IPS-20b (cell line): ENCODE measurements at regions not wholly inside any gene's neighbourhood (a gene's known extent, or its start where the extent isn't known, plus 50 kb on each side); places are given as distances from the start of the nearest gene placed in this dataset.

Experiments used
- H3K27ac ChIP-seq: one replicate; pipeline ENCODE4 v1.5.1; 2013; ENCODE audit warnings: low read length
- H3K27me3 ChIP-seq: 2 replicates; pipeline ENCODE4 v1.6.1; 2013; ENCODE audit warnings: mild to moderate bottlenecking, low read length, inconsistent platforms; ENCODE audit not compliant: insufficient read depth
- H3K36me3 ChIP-seq: 2 replicates; pipeline ENCODE4 v1.6.1; 2013; ENCODE audit warnings: low read depth, mild to moderate bottlenecking, inconsistent platforms, low read length, moderate library complexity; ENCODE audit not compliant: insufficient read depth
- H3K4me1 ChIP-seq: 2 replicates; pipeline ENCODE4 v1.6.1; 2013; ENCODE audit warnings: mild to moderate bottlenecking, control low read depth, inconsistent platforms, low read length, moderate library complexity; ENCODE audit not compliant: insufficient read depth
- H3K4me3 ChIP-seq: 2 replicates; pipeline ENCODE4 v1.5.1; 2013; ENCODE audit warnings: mild to moderate bottlenecking, low read length, inconsistent platforms
- H3K9ac ChIP-seq: 2 replicates; pipeline ENCODE4 v1.6.1; 2013; ENCODE audit warnings: low read depth, mild to moderate bottlenecking, inconsistent platforms, low read length, moderate library complexity
- H3K9me3 ChIP-seq: 2 replicates; pipeline ENCODE4 v1.6.1; 2013; ENCODE audit warnings: mild to moderate bottlenecking, low read depth, low read length, inconsistent platforms; ENCODE audit not compliant: insufficient read depth

DNA sequence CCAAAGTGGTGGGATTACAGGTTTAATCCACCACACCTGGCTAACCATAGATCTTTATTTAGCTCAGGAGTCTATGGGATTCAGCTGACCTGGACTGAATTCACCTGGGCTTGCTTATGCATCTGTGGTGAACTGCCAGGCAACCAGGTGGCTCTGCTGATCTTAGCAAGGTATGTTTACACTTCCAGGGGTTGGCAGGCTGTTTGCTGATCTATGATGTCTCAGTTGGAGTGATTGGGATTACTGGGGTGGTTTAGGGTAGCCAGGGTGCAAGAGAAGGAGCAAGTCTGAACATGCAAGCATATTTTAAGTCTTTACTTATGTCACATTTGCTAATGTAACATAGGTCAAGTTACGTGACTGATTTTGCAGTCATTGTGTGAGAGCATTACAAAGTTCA is 63.6 kb upstream of the JAK2 start:
- no peak overlapping the region for H3K4me3 ChIP-seq
- no peaks in the 10 kb centered on the region for H3K36me3 ChIP-seq
- no peaks in the 10 kb centered on the region for H3K4me1 ChIP-seq
- H3K9me3 ChIP-seq: peaks cover 24% of the 10 kb centered on the region
- H3K27ac ChIP-seq: no peak overlapping the region
- no peaks in the 10 kb centered on the region for H3K27me3 ChIP-seq
- no peak overlapping the region for H3K9ac ChIP-seq

DNA sequence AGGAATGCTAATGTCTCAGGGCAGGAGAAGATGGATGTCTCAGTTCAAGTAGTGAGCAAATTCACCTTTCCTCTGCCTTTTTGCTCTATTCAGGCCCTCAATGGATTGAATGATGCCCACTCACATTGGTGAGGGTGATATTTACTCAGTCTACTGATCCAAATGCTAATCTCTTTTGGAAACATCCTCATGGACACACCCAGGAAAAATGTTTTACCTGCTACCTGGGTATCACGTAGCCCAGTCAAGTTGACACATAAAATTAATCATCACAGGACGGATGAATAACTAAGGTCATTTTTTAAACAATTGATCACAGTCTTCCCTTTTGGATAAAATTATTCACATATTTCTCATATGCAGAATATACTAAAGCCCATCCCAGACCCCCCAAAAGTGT is 63.0 kb upstream of the JAK2 start:
- no peak overlapping the region for H3K9ac ChIP-seq
- peaks cover 3% of the 10 kb centered on the region; the same call in 1 of the 2 replicates for H3K4me1 ChIP-seq
- H3K4me3 ChIP-seq: no peak overlapping the region
- H3K27me3 ChIP-seq: no peaks in the 10 kb centered on the region
- H3K36me3 ChIP-seq: no peaks in the 10 kb centered on the region
- H3K27ac ChIP-seq: no peak overlapping the region
- H3K9me3 ChIP-seq: peaks cover 24% of the 10 kb centered on the region

DNA sequence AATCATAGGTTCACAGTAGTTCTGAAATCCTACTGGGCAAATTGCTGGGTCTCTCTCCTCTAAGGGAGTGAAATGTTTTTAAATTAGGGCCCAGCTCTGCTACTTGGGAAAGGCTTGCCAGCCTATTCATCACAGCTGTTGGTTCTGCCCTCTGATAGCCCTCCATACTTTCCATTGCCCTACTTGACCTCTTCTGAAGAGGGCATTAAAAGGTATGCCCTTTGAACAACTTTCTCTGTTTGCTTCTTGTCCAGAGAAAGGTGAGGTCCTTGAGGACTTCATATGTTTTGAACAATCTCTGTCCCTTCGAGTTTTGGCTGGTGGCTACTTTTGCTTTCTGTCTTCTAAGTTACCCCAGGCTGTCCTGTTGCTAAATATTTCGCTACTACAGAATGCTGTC is 62.3 kb upstream of the JAK2 start:
- no peak overlapping the region for H3K4me3 ChIP-seq
- no peak overlapping the region for H3K27ac ChIP-seq
- H3K9ac ChIP-seq: no peak overlapping the region
- no peaks in the 10 kb centered on the region for H3K36me3 ChIP-seq
- no peaks in the 10 kb centered on the region for H3K27me3 ChIP-seq
- H3K4me1 ChIP-seq: peaks cover 9% of the 10 kb centered on the region; the same call in 1 of the 2 replicates
- peaks cover 24% of the 10 kb centered on the region for H3K9me3 ChIP-seq

DNA sequence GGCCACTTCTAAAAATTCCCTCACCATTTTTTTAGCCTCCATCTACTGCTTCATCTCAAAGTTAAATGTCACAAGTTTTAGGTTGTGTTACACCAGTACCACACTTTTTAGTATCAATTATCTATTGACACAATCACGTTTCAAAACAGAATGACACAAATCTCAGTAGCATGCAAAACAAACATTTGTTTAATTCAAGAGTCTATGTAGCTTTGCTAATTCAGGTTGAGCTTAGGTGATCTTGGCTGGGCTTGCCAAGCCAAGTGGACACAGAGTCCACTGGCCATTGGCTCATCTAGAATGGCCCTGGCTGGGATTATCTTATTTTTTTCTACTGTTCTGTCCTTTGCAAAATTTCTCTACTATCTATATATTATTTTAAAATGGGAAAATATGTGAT is 61.9 kb upstream of the JAK2 start:
- H3K4me3 ChIP-seq: no peak overlapping the region
- H3K9ac ChIP-seq: no peak overlapping the region
- no peaks in the 10 kb centered on the region for H3K36me3 ChIP-seq
- no peak overlapping the region for H3K27ac ChIP-seq
- no peaks in the 10 kb centered on the region for H3K27me3 ChIP-seq
- peaks cover 24% of the 10 kb centered on the region for H3K9me3 ChIP-seq
- H3K4me1 ChIP-seq: peaks cover 10% of the 10 kb centered on the region; the same call in 1 of the 2 replicates

DNA sequence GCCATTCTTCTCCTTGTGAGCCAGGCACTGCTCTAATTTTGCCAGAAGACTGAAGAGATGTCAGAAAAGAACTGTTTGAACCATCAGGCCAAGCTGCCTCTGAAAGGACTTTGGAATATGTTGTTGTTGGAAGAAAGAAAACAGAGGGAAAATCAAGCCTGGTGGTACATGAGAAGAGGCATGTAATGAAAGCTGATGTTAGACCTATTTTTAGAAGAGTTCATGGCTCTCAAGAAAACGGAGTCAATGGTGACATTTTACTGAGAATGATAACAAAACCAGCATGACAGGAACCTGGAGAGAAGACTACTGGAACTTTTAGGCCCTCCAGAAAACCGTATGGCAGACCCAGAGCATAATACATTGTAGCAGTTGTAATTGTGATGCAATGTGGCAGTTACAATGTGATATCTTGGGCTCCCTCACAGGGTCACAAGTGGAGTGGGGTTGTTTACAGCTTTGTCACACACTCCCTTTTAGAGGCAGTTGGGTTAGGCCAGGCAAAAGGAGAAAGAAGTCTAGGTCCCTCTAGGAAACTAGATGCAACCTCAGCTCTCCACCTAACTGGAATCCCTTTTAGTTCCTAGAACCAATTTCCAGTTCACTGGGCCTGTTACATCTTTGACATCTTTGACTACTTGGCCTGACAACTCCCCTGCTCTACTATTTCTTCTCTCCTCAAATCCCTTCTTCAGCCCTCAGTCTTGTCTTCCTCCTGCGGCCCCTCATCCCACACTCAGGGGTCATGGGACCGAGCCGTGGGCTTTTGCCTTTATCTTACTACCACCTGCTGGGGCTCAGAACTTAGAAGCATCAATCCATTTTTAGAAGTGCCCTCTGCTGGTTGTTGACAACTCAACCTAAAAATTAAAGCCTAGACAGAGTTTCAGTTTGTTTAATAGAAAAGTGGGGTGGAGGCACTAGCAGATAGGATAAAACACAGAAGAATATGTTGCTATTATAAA is 61.2 kb upstream of the JAK2 start:
- no peaks in the 10 kb centered on the region for H3K27me3 ChIP-seq
- peaks cover 10% of the 10 kb centered on the region; the same call in 1 of the 2 replicates for H3K4me1 ChIP-seq
- H3K27ac ChIP-seq: no peak overlapping the region
- H3K4me3 ChIP-seq: no peak overlapping the region
- H3K9ac ChIP-seq: no peak overlapping the region
- no peaks in the 10 kb centered on the region for H3K36me3 ChIP-seq
- peaks cover 24% of the 10 kb centered on the region for H3K9me3 ChIP-seq

DNA sequence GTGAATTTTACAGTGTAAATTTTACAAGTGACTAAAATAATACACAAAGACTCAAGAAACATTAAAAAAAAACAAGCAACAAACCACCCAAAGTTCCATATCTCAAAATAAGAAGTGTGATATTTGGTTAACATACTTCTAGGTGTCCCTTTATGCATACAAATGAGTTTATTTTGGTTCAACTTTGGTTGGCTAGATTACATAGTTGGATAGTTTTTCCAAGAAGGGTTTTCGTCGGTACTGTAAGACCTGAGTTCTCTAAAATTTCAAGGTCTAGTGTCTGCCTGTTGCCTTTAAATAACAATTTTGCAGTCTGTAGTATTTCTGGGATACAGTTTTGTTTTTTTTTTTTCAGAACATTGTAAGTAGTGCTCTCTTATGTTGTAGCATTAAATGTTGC is 58.8 kb upstream of the JAK2 start:
- Histone ChIP-seq H3K36me3 (no peaks in the 10 kb centered on the region), H3K4me1 (peaks cover 10% of the 10 kb centered on the region; the same call in 1 of the 2 replicates), H3K27ac (no peak overlapping the region), H3K9me3 (peaks cover 8% of the 10 kb centered on the region), H3K9ac (no peak overlapping the region), H3K27me3 (no peaks in the 10 kb centered on the region), H3K4me3 (no peak overlapping the region)

DNA sequence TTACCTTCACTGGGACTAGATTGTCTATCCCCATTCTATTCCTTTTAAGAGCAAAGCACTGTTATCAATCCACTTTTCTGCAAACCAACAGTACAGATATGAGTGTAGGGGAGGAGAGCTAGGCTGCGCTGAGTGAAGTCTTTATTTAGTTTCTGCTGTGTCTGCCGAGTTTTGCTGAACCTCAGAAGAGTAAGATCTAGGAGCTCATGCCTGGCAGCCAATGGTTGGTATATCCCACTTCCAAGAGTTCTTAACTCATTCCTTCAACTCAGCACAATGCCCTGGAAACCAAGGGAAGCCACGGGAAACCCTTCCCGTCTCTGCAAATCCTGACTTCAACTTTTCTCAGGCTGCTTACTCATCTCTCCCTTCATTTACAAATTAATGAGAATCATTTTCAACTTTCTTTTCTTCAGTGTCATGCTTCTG is 58.0 kb upstream of the JAK2 start:
- Histone ChIP-seq H3K36me3 (no peaks in the 10 kb centered on the region), H3K27ac (peak overlapping the region; percentile 59), H3K27me3 (no peaks in the 10 kb centered on the region), H3K4me3 (peak overlapping the region; percentile 2; the same call in 1 of the 2 replicates), H3K9ac (no peak overlapping the region), H3K9me3 (peaks cover under 1% of the 10 kb centered on the region), H3K4me1 (peaks cover 10% of the 10 kb centered on the region; the same call in 1 of the 2 replicates)

DNA sequence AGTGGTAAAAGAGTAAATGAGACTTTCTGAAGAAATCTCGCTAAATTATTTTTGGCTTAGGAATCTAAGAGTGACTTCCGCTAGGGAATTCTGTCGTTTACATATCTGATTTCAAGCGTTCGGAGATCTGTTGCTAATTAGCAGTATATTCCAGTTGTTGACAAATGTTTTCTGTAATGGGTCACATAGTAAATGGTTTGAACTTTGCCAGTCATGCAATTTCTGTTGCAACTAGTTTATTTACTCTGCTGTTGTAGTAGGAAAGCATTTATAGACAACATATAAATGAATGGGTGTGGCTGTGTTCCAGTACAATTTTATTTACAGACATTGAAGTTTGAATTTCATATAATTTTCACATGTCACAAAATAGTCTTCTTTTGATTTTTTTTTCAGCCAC is 57.4 kb upstream of the JAK2 start:
- no peak overlapping the region for H3K9ac ChIP-seq
- no peaks in the 10 kb centered on the region for H3K36me3 ChIP-seq
- H3K27ac ChIP-seq: peak overlapping the region; percentile 26
- no peaks in the 10 kb centered on the region for H3K27me3 ChIP-seq
- H3K4me3 ChIP-seq: no peak overlapping the region; the same call in 1 of the 2 replicates
- no peaks in the 10 kb centered on the region; the same call in 1 of the 2 replicates for H3K9me3 ChIP-seq
- peaks cover 10% of the 10 kb centered on the region; the same call in 1 of the 2 replicates for H3K4me1 ChIP-seq

DNA sequence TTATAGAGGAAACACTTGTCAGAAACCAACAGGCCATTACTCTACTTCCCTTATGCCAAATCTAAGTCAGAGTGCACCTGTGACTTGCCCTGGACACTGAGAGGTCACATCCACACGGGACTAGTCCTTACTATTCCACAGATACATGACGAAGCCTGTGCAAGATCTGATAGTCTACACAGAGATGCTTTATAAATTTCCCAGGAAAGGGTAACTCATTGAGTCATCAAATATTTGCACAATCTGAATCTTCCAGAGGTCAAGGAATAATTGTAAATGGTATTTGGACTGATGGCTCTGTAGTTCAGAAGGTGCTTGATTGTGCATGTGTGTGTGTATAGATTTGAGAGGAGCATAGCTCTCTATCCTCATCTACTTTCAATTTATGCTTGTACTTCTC is 55.2 kb upstream of the JAK2 start:
- peaks cover 10% of the 10 kb centered on the region; the same call in 1 of the 2 replicates for H3K4me1 ChIP-seq
- H3K36me3 ChIP-seq: no peaks in the 10 kb centered on the region
- H3K27ac ChIP-seq: no peak overlapping the region
- H3K9ac ChIP-seq: no peak overlapping the region
- H3K9me3 ChIP-seq: no peaks in the 10 kb centered on the region
- no peaks in the 10 kb centered on the region for H3K27me3 ChIP-seq
- no peak overlapping the region for H3K4me3 ChIP-seq

DNA sequence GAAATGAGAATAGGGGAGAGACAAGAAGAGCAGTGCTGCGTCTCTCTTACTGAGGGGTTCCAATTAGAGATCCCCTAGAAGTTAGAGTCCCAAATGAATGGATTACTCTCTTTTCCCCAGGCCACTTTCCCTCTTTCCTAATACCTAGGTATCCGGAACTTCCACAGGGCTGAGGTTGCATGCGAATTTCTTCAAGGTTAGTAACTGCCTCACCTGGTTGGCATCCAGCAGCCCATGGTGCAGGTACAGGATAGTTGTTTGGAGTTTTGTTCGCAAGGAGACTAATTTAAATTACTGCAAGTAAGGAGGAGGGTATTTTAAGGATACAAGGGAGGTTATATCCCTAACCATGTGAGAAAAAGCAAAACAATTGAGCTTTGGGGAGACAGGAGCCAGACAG is 52.4 kb upstream of the JAK2 start:
- Histone ChIP-seq H3K9me3 (no peaks in the 10 kb centered on the region), H3K4me3 (no peak overlapping the region), H3K4me1 (peaks cover 5% of the 10 kb centered on the region), H3K9ac (no peak overlapping the region), H3K27me3 (no peaks in the 10 kb centered on the region), H3K36me3 (no peaks in the 10 kb centered on the region), H3K27ac (no peak overlapping the region)

DNA sequence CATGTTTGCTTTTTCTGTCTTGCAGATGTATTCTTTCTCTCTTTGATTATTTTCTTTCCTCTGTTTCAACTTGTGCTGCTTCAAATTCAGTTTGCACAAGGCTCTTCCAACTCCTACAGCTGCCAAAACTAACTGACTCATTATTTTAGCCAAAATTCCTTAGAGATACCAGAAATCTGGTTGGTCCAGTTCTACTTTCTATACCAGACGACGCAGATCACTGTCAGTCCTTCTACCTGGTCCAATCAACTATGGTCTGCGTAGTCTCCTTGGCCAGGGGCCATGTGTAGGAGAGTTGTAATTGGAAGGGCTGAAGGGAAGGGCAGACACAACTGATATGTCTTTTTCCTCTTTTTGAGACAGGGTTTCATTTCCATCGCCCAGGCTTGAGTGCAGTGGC is 51.9 kb upstream of the JAK2 start:
- Histone ChIP-seq H3K9ac (no peak overlapping the region), H3K27ac (no peak overlapping the region), H3K9me3 (no peaks in the 10 kb centered on the region), H3K27me3 (no peaks in the 10 kb centered on the region), H3K4me1 (peaks cover 4% of the 10 kb centered on the region; the same call in 1 of the 2 replicates), H3K36me3 (no peaks in the 10 kb centered on the region), H3K4me3 (no peak overlapping the region)

DNA sequence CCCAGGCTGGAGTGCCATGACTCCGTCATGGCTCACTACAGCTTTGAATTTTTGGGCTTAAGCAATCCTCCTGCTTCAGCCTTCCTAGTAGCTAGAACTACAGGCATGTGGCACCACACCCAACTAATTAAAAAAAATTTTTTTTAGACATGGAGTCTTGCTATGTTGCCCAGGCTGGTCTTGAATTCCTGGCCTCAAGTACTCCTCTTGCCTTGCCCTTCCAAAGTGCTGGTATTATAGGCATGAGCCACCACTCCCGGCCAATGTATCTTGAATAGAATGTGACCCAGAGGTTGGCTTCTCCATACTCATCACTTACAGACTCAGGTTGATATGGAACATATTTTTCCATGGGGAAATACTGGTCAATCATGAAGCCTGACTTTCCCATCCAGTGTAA is 51.2 kb upstream of the JAK2 start:
- Histone ChIP-seq H3K27me3 (no peaks in the 10 kb centered on the region), H3K9ac (no peak overlapping the region), H3K9me3 (no peaks in the 10 kb centered on the region), H3K4me3 (no peak overlapping the region), H3K27ac (no peak overlapping the region), H3K4me1 (peaks cover 4% of the 10 kb centered on the region; the same call in 1 of the 2 replicates), H3K36me3 (no peaks in the 10 kb centered on the region)
